ENCODE measurements at regions not wholly inside any gene's neighbourhood (a gene's known extent, or its start where the extent isn't known, plus 50 kb on each side); places are given as distances from the start of the nearest gene placed in this dataset.

DNA sequence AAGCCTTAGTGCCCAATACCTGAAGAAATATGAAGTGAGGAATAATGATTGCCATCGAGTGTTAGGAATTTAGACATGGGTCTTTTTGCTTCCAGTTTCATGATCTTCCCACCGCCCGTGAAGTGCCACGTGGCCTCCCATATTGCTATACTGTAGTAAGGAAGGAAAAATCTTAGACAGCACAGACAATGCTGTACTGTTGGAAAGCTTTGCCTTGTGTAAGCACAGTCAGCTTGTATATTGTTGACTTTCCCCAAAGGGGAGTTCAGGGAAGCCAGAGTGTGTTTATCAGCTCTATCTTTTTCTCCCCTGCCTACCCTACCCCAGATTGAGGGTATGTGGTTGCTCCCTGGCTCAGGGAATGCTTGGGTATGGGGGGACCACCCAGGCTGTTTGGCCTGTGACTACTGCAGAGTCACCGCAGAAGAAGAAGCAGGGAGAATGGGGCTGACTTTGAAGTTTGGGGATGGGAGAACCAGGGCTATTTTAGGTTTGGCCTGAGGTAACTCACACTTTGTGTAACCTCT, 161.8 kb upstream of the MEF2C start:
- no peak for DNase-seq

GRCh38 chr5:89043676-89044075, 160.7 kb upstream of the MEF2C start:
- no peak for DNase-seq

DNA sequence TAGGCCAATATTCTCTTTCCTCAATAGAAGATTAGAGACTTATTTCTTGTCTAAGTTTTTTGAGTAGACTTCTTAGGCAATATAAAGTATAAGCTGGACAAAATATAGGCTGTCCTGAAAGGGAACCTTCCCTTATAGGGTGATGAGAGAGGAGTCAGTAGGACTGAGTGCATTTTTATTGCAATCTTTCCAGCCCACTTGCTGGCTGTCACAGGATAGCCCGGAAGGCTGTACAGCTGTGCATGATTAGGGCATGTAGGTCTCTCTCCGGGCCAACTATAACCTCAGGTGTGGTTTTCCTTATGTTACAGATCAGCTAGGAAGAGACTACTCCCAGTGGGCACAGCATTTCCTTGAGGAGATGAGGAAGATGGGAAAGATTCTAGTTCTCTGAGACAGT, 159.8 kb upstream of the MEF2C start:
- DNase-seq: no peak

DNA sequence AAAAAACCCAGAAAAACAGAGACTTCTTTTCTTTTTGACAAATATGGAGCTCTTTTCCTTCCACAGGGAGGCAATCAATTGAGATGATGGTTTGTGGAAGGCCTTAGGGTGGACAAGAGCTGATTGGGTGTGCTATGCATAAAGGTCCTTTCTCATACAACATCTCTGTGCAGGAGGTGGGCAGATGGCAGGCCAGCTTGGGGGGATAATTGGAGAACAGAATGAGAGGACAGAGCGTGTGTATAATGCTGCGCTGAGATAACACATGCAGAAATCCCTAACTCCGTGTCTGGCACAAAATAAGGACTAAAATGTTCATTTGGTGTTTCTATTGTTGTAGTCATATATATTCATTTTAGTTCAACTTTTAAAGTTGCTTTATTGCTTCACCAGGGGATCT, 159.0 kb upstream of the MEF2C start:
- DNase-seq: no peak

- no peak for DNase-seq
Measured at GRCh38 chr5:89041249-89041779, 158.3 kb upstream of the MEF2C start.

GRCh38 chr5:89036704-89037489, 153.9 kb upstream of the MEF2C start:
- DNase-seq: no peak

DNA sequence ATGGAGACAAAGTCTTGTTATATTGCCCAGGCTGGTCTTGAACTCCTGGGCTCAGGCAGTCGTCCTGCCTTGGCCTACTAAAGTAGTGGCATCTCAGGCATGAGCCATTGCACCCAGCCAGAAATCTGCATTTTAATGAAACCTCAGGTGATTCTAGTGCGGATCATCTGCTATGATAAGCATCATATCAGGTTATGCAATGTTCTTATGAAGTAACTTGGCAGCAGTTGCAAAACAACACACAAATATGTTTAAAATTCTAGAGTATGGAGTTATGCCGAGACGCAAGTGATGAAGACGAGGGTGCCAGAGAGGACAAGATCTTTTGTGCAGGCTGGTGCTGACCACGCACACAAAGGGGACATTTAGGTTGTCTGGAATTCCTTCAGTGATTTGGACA, 153.2 kb upstream of the MEF2C start:
- no peak for DNase-seq

DNA sequence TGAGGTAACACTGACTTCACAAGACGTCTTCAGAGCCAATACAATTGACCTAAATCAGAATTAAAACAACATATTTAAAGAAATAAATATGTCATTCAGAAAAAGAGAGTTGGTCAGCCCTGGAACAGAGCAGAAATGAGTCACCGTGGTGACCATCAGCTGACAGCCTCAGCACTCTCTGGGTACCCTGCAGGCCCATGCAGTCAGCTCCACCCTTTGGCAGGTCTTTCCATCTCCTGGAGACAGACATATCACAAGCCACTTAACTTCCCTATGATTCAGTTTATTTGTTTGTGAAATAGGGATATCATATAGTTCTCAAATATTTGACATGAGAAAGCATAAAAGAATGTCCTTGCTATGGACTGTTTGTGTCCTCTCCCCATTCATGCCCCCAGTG, 151.6 kb upstream of the MEF2C start:
- DNase-seq: no peak

DNA sequence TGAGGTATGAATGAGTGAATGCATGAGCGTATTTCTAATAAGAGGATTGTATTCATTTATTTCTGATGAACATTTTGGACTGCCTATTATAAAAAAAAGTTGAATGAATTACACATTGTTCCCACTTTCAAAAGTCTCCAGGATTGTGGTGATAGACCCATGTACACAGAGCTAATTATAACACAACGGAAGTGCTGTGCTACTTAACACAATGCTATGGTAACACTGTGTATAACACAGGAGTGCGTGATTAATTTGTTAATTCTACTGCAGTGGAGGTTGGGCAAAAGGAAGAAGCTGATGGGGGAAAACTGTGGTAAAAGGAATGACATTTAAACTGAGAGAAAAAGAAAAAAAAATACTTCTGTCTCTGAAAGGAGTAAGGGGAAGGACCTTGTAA, 147.8 kb upstream of the MEF2C start:
- DNase-seq: no peak

- DNase-seq: no peak
Measured at GRCh38 chr5:89028595-89029285, 145.8 kb upstream of the MEF2C start.

DNA sequence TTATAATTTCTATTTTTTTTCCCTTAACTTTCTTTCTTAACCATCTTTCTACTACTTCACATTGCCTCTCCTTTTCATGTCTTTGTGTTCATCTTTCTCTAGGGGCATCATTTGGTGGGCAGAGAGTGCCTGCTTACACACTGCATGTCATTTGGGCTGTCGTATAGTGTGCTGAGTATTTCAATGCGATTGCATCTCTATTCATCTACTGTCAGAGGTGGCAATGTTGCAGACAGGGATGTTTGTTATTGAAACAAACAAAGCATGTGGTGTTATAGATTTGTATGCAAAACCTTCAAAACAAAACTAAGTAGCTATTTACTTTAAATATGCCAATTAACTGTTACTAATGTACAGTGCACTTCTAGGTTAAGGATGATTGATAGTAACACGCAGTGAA, 141.1 kb upstream of the MEF2C start:
- no peak for DNase-seq

DNA sequence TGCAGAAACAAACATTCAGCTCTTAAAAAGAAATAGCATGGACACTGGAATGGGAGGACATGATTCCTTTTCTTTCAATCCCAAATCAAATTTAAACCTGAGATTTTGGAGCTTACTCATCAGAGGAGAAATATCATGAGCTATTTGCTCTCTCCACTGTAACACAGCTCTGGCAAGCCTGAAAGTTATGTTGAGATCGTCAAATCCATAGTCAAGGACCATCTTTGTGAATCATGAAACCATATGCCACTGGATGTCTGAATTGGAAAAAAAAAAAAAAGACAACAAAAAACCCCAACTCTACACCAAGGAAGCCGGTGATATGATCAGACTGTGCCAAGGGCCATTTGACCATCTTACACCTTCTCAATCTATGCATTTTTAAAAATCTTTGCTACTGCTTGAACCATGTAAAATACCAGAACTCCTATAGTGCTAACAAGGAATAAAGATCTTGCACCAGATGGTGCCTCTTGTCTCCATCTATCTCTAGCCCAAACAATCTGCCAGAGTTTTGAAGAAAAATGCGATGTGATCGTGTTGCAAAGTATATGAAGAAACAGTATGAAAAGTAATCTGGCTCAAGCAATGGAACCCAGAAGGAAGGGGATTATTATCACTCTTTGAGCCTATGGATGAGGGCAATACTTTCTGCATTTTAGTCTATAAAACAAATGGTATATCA, 138.1 kb upstream of the MEF2C start:
- no peak for DNase-seq

GRCh38 chr5:89016741-89017303, 133.8 kb upstream of the MEF2C start:
- DNase-seq: no peak

DNA sequence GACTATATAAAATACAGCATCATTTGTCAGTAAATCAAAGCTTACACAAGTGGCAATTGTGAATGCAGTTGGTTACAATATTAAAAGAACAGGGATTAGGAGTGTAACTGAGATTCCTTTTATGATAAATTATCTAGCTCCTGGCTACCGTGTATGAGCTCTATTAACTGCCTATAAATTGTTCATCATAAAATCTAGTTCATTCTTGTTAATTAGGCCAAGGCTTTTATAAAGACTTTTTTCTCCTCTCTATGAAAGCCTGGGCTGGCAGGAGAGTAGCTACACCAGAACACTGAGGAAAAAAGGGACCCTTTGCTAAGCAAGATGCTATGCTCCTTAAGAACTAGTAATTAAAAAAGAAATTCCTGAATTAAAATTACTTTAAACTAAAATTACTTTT, 132.4 kb upstream of the MEF2C start:
- no peak for DNase-seq

- no peak for DNase-seq
Measured at GRCh38 chr5:89011778-89012711, 129.1 kb upstream of the MEF2C start.

GRCh38 chr5:89010512-89010911, 127.5 kb upstream of the MEF2C start:
- DNase-seq: no peak

DNA sequence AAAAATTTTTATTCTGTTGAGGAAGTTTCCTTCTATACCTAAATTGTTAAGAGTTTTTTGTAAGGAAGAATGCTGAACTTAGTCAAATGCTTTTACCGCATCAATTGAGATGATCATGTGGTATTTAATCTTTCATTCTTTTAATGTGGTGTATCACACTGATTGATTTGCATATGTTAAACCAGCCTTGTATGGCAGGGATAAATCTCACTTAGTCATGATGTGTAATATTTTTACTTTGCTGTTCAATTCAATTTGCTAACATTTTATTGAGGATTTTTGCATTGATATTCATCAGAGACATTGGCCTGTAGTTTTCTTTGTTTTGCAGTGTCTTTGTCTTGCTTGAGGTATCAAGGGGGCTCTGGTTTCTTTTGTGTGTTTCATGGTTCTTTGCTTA, 125.3 kb upstream of the MEF2C start:
- no peak for DNase-seq

DNA sequence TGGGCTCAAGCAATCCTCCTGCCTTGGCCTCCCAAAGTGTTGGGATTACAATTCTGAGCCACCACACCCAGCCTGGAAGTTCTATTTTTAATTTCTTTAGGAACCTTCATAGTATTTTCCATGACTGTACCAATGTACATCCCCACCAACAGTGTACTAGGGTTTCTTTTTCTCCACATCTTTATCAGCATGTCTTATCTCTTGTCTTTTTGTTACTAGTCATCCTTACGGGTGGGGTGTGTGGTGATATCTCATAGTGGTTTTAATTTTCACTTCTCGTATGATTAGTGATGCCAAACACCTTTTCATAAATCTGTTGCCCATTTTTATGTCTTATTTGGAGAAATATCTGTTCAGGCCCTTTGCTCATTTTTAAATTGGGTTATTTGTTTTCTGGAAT, 123.0 kb upstream of the MEF2C start:
- no peak for DNase-seq

DNA sequence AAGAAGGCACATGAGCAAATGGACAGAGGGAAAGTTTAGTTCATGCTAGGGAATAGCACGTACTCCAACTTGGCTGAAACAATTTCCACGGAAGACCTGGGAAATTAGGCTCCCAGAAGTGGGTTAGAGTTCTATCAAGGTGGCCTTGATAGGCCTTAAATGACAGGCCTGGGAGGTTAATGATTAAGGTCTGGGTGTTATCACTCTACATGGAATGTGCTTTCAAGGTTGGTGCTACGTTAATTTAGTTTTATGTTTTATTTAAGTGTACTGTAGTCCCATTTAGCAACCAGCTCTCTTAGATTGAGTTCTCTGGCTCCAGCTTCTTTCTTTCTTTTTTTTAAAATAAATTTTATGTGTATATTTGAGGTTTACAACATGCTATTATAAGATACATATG, 121.4 kb upstream of the MEF2C start:
- no peak for DNase-seq

- no peak for DNase-seq
Measured at GRCh38 chr5:89003563-89004036, 120.6 kb upstream of the MEF2C start.

GRCh38 chr5:88999853-89000252, 116.9 kb upstream of the MEF2C start:
- DNase-seq: no peak

GRCh38 chr5:88997937-88998336, 115.0 kb upstream of the MEF2C start:
- no peak for DNase-seq

All from NCI-H2029 treated with DMSO at 0.1 percent for 48 hours (cell line).